ENCODE measurements at regions not wholly inside any gene's neighbourhood (a gene's known extent, or its start where the extent isn't known, plus 50 kb on each side); places are given as distances from the start of the nearest gene placed in this dataset.
"Not testable (repeated sequence)": the region's sequence is repeated elsewhere in the genome, so short reads cannot be mapped to it uniquely, and the experiment has no call there.

- not testable (repeated sequence) for TF ChIP-seq SP1 (IDR thresholded peaks at IDR 0.05; ENCODE audit: low read depth, low read length); EP300 (IDR thresholded peaks at IDR 0.05; ENCODE audit: borderline replicate concordance in 1 of 2, control insufficient read depth in 1 of 2, low read depth in 2 of 2, low read length in 2 of 2); MAX (IDR thresholded peaks at IDR 0.05; ENCODE audit: low read depth, low read length); CTCF (IDR thresholded peaks at IDR 0.05 in 2 of 3, conservative IDR thresholded peaks at IDR 0.05 in 1 of 3; ENCODE audit: control insufficient read depth in 2 of 3, extremely low read depth in 1 of 3, insufficient read depth in 1 of 3, low read depth in 3 of 3, low read length in 3 of 3); NR2F1 (conservative IDR thresholded peaks at IDR 0.05); BMI1 (IDR thresholded peaks at IDR 0.05; ENCODE audit: borderline replicate concordance); SMC3 (IDR thresholded peaks at IDR 0.05; ENCODE audit: borderline replicate concordance, low read length)
These were observed 1158.0 kb downstream of the PCDH9 start for GRCh38 chr13:66072097-66072496.
